ENCODE measurements at regions not wholly inside any gene's neighbourhood (a gene's known extent, or its start where the extent isn't known, plus 50 kb on each side); places are given as distances from the start of the nearest gene placed in this dataset.

DNA sequence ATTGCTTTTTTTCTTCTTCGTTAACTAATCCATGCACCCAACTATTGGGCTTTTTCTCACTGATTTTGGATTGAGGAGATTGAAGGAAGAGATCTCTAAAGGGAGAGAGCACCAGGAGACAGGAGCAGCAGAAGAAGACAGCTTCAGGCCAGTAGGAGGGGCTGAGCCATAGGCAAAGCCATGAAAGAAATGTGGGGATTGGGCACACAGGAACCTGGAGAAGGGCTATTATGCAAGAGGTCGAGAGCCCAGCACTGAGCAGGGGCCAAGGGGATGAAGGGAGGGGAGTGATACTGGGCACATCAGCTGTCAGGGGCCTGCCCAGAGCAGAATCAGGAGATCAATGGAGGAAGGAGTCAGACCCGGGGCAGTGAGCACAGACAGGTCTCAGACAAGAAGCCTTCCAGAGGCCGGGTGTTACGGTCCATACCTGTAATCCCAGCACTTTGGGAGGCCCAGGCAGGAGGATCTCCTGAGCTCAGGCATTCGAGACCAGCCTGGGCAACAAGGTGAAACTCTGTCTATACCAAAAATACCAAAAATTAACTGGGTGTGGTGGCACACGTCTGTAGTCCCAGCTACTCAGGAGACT, 140.9 kb downstream of the BCOR start:
- TF ChIP-seq, protein P1, sequence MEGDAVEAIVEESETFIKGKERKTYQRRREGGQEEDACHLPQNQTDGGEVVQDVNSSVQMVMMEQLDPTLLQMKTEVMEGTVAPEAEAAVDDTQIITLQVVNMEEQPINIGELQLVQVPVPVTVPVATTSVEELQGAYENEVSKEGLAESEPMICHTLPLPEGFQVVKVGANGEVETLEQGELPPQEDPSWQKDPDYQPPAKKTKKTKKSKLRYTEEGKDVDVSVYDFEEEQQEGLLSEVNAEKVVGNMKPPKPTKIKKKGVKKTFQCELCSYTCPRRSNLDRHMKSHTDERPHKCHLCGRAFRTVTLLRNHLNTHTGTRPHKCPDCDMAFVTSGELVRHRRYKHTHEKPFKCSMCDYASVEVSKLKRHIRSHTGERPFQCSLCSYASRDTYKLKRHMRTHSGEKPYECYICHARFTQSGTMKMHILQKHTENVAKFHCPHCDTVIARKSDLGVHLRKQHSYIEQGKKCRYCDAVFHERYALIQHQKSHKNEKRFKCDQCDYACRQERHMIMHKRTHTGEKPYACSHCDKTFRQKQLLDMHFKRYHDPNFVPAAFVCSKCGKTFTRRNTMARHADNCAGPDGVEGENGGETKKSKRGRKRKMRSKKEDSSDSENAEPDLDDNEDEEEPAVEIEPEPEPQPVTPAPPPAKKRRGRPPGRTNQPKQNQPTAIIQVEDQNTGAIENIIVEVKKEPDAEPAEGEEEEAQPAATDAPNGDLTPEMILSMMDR (IDR thresholded peaks at IDR 0.05; ENCODE audit: low read depth, low read length, poor library complexity, severe bottlenecking): no peak
- TF ChIP-seq EZH2phosphoT487 (IDR thresholded peaks at IDR 0.05; ENCODE audit: borderline replicate concordance, low read length): no peak

Data from DOHH2 (cell line).